ENCODE measurements at regions not wholly inside any gene's neighbourhood (a gene's known extent, or its start where the extent isn't known, plus 50 kb on each side); places are given as distances from the start of the nearest gene placed in this dataset.

DNA sequence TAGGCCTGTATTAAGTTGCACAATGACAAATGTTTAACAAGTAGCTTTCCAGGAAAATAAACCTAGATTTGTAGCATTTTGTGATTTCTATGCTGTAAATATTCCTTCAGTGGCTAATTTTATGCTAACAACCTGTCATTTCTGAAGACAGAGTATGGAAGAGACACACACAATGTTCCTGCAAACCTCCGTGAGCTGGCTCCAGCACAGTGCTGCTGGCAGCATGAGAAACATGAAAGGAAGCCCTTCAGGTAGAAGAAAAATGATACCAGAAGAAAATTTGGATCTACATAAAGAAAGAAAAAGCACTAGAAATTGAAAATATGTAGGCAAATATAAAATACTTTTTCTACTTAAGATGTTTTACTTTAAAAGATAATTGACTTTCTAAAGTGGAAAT, 69.5 kb upstream of the CTTNBP2 start:
- Mint-ChIP-seq H3K4me1 (peaks cover 20% of the 10 kb centered on the region), H3K27me3 (ENCODE audit: low read depth, poor library complexity) (no peaks in the 10 kb centered on the region), H3K4me3 (no peak overlapping the region), H3K36me3 (ENCODE audit: low read depth) (no peaks in the 10 kb centered on the region), H3K27ac (no peak overlapping the region), H3K9me3 (peaks cover 20% of the 10 kb centered on the region)
- TF ChIP-seq, protein P1, sequence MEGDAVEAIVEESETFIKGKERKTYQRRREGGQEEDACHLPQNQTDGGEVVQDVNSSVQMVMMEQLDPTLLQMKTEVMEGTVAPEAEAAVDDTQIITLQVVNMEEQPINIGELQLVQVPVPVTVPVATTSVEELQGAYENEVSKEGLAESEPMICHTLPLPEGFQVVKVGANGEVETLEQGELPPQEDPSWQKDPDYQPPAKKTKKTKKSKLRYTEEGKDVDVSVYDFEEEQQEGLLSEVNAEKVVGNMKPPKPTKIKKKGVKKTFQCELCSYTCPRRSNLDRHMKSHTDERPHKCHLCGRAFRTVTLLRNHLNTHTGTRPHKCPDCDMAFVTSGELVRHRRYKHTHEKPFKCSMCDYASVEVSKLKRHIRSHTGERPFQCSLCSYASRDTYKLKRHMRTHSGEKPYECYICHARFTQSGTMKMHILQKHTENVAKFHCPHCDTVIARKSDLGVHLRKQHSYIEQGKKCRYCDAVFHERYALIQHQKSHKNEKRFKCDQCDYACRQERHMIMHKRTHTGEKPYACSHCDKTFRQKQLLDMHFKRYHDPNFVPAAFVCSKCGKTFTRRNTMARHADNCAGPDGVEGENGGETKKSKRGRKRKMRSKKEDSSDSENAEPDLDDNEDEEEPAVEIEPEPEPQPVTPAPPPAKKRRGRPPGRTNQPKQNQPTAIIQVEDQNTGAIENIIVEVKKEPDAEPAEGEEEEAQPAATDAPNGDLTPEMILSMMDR (IDR thresholded peaks at IDR 0.05), result no peak
- no peak for DNase-seq

DNA sequence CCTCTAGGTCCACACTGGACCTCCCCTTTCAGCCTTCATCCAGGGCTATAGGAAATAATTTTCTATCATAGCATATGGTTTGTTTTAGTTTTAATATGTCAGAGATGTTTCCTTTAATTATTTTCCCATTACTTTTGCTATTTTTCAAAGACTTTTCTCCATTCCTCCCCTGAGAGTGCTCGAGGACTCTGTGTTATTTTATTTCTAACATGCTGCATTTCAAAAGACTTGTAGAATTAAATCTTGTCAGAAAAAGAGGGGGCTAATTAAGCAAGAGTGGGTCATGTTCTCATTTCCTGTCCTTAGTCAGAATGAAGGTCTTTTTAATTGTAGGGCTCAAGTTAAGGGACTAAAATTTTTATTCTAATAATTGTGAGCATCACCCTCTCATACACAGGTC, 71.6 kb upstream of the CTTNBP2 start:
- H3K27ac Mint-ChIP-seq, result no peak overlapping the region
- peaks cover 16% of the 10 kb centered on the region for H3K4me1 Mint-ChIP-seq
- H3K4me3 Mint-ChIP-seq, result no peak overlapping the region
- peaks cover 20% of the 10 kb centered on the region for H3K9me3 Mint-ChIP-seq
- no peaks in the 10 kb centered on the region for H3K27me3 Mint-ChIP-seq (ENCODE audit: low read depth, poor library complexity)
- H3K36me3 Mint-ChIP-seq (ENCODE audit: low read depth), result no peaks in the 10 kb centered on the region
- TF ChIP-seq, protein P1 (IDR thresholded peaks at IDR 0.05), result no peak
- no peak for DNase-seq

DNA sequence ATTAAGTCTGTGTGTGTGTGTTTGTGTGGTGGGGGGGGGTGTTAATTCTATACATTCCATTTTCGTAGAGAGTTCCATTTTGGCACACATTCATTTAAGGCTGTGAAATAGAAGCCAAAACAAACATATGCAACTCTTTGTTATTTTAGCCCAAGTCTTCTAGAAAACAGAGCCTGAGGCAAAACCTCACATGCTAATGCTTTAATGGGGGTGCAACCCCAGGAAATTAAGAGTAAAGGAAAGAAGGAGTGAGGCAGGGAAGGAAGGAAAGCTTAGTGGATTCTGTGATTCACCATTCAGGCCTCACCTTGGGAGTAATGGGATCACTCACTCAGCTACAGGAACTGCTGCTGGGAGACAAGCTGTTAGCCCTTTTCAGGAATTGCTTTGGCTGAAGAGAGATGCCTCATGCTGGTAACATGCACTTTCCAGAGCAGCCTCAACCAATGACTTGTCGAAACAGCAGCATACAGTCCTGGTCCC, 73.0 kb upstream of the CTTNBP2 start:
- H3K4me1 Mint-ChIP-seq, result peaks cover 19% of the 10 kb centered on the region
- TF ChIP-seq, protein P1 (IDR thresholded peaks at IDR 0.05), result no peak
- no peaks in the 10 kb centered on the region for H3K36me3 Mint-ChIP-seq (ENCODE audit: low read depth)
- no peak overlapping the region for H3K4me3 Mint-ChIP-seq
- no peak for DNase-seq
- H3K9me3 Mint-ChIP-seq, result peaks cover 16% of the 10 kb centered on the region
- no peaks in the 10 kb centered on the region for H3K27me3 Mint-ChIP-seq (ENCODE audit: low read depth, poor library complexity)
- H3K27ac Mint-ChIP-seq, result no peak overlapping the region

DNA sequence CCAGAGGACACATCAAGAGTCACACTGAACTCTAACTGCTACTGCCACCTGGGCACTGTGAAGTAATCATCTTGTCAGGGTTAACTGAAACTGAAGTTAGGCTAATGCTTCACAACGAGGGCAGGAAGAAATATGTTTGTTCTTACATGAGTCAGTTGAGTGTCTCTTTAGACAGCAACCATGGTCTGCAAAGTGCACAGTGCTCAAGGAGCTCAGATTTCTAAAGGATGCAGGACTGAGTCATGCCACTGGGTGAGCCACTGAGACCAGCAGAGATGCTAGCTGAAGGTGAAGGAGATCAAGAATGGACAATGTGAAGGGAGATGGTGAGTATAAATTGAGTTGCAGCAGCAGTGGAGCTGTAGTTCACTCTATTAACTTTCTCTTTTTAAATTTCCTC, 76.0 kb upstream of the CTTNBP2 start:
- Mint-ChIP-seq H3K27me3 (ENCODE audit: low read depth, poor library complexity) (no peaks in the 10 kb centered on the region), H3K36me3 (ENCODE audit: low read depth) (no peaks in the 10 kb centered on the region), H3K4me1 (peaks cover 44% of the 10 kb centered on the region), H3K4me3 (no peak overlapping the region), H3K27ac (no peak overlapping the region), H3K9me3 (peaks cover 4% of the 10 kb centered on the region)
- TF ChIP-seq, protein P1 (IDR thresholded peaks at IDR 0.05), result no peak
- no peak for DNase-seq

DNA sequence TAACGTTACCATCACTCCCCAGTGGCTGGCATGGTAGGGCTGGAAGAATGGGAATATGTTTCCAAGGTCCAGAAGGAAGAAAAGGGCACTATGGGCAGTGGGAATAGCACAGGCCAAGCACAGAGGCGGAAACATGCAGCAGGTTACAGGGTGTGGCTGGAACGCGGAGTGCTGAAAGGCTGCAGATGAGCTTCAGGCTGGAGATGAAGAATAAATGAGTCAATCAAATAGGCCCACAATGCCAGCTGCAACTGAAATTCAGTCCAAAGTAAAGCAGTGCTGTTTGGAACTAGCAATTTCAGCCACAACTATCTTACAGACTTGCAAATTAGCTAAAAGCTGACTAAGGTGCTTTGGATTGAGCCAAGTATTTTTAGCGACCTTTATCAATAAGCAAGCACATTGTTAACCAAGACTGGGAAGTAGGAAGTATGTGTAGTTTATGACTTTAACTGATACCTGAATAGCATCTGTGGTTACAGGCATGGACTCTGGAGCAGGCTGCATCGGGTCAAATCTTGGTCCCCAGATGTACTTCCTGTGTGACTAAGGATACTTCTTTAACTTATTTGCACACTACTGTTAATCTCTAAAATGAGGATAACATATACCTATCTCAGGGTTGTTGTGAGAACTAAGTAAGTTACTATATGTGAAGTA, 77.5 kb upstream of the CTTNBP2 start:
- Mint-ChIP-seq H3K27me3 (ENCODE audit: low read depth, poor library complexity) (no peaks in the 10 kb centered on the region), H3K4me1 (peaks cover 43% of the 10 kb centered on the region), H3K27ac (peak overlapping the region; percentile 89), H3K4me3 (no peak overlapping the region), H3K9me3 (peaks cover 4% of the 10 kb centered on the region), H3K36me3 (ENCODE audit: low read depth) (no peaks in the 10 kb centered on the region)
- TF ChIP-seq, protein P1 (IDR thresholded peaks at IDR 0.05), result no peak
- DNase-seq, result no peak

DNA sequence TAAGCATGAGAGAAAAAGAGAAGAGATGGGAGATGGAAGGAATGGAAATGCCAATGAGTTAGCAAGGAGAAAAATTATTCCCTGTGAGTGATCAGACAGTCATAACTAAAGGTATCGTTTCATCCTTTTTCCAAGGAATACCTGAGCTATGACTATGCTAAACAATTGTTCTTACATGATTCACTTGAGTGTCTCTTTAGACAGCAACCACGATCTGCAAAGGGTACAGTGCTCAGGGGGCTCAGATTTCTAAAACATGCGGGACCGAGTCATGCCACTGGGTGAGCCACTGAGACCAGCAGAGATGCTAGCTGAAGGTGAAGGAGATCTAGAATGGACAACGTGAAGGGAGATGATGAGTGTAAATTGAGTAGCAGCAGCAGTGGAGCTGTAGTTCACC, 78.0 kb upstream of the CTTNBP2 start:
- H3K27me3 Mint-ChIP-seq (ENCODE audit: low read depth, poor library complexity), result no peaks in the 10 kb centered on the region
- peak overlapping the region; percentile 89 for H3K27ac Mint-ChIP-seq
- no peak for DNase-seq

More for the DNA sequence above, 78.0 kb upstream of the CTTNBP2 start:
- Mint-ChIP-seq H3K4me1 (peaks cover 40% of the 10 kb centered on the region), H3K9me3 (peaks cover 4% of the 10 kb centered on the region), H3K36me3 (ENCODE audit: low read depth) (no peaks in the 10 kb centered on the region), H3K4me3 (peak overlapping the region; percentile 21)
- TF ChIP-seq, protein P1 (IDR thresholded peaks at IDR 0.05), result no peak
